ENCODE measurements at regions not wholly inside any gene's neighbourhood (a gene's known extent, or its start where the extent isn't known, plus 50 kb on each side); places are given as distances from the start of the nearest gene placed in this dataset.

GRCh38 chr10:47127188-47127785, 172.7 kb upstream of the GDF10 start:
- WGBS (ENCODE audit: insufficient coverage) = 49% methylated on average over 3 of the region's 5 CpGs
- ATAC-seq (ENCODE audit: low read depth) (no peak), DNase-seq (no peak)
- TF ChIP-seq EZH2 (IDR thresholded peaks at IDR 0.05; ENCODE audit: borderline replicate concordance, insufficient read depth, low read depth, low read length, poor library complexity, severe bottlenecking) = no peak
- TF ChIP-seq, protein P1, sequence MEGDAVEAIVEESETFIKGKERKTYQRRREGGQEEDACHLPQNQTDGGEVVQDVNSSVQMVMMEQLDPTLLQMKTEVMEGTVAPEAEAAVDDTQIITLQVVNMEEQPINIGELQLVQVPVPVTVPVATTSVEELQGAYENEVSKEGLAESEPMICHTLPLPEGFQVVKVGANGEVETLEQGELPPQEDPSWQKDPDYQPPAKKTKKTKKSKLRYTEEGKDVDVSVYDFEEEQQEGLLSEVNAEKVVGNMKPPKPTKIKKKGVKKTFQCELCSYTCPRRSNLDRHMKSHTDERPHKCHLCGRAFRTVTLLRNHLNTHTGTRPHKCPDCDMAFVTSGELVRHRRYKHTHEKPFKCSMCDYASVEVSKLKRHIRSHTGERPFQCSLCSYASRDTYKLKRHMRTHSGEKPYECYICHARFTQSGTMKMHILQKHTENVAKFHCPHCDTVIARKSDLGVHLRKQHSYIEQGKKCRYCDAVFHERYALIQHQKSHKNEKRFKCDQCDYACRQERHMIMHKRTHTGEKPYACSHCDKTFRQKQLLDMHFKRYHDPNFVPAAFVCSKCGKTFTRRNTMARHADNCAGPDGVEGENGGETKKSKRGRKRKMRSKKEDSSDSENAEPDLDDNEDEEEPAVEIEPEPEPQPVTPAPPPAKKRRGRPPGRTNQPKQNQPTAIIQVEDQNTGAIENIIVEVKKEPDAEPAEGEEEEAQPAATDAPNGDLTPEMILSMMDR (IDR thresholded peaks at IDR 0.05) = no peak
- ChIA-PET CTCF (no interaction called here), POLR2A (no interaction called here)
- no peaks in the 10 kb centered on the region for H3K4me1 ChIP-seq (ENCODE audit: control insufficient read depth in 2 of 2, insufficient read depth in 2 of 2, low read length in 2 of 2)
- H3K79me2 ChIP-seq (ENCODE audit: control insufficient read depth, insufficient read depth, low read length) = no peaks in the 10 kb centered on the region
- H3K4me3 ChIP-seq (ENCODE audit: control extremely low read depth in 1 of 5, extremely low read depth in 1 of 5, insufficient read depth in 1 of 5, low read depth in 2 of 5, low read length in 4 of 5) = no peak overlapping the region
- no peaks in the 10 kb centered on the region for H3K9me3 Mint-ChIP-seq (ENCODE audit: insufficient read depth)
- no peak overlapping the region for H3K27ac Mint-ChIP-seq
- no peaks in the 10 kb centered on the region for H3K36me3 ChIP-seq (replicated peaks in 1 of 2; ENCODE audit: control extremely low read depth in 1 of 2, control insufficient read depth in 1 of 2, extremely low read depth in 1 of 2, insufficient read depth in 2 of 2, low read length in 1 of 2)
- H3K9me3 ChIP-seq (ENCODE audit: control extremely low read depth in 1 of 3, control insufficient read depth in 2 of 3, insufficient read depth in 1 of 3, low read length in 2 of 3) = no peaks in the 10 kb centered on the region
- H3K27me3 Mint-ChIP-seq = peaks cover 23% of the 10 kb centered on the region
- H3K4me3 Mint-ChIP-seq = no peak overlapping the region
- no peak overlapping the region for H3K27ac ChIP-seq (ENCODE audit: low read length in 2 of 2)
- H4K20me1 ChIP-seq (ENCODE audit: control insufficient read depth, insufficient read depth, low read length, poor library complexity, severe bottlenecking) = no peaks in the 10 kb centered on the region
- no peaks in the 10 kb centered on the region for H3K27me3 ChIP-seq (replicated peaks in 1 of 4; ENCODE audit: control extremely low read depth in 1 of 4, control insufficient read depth in 3 of 4, insufficient read depth in 4 of 4, low read length in 3 of 4)
- no peak overlapping the region for H3K9ac ChIP-seq (ENCODE audit: low read length)
- H2AFZ ChIP-seq (ENCODE audit: insufficient read depth, low read depth, low read length, poor library complexity, severe bottlenecking) = no peak overlapping the region
- intact Hi-C loops (cut with micrococcal nuclease) = no loop called here
- no peak overlapping the region for H3K4me2 ChIP-seq (replicated peaks; ENCODE audit: low read depth, low read length, poor library complexity, severe bottlenecking)
- H3K4me1 Mint-ChIP-seq = no peaks in the 10 kb centered on the region

DNA sequence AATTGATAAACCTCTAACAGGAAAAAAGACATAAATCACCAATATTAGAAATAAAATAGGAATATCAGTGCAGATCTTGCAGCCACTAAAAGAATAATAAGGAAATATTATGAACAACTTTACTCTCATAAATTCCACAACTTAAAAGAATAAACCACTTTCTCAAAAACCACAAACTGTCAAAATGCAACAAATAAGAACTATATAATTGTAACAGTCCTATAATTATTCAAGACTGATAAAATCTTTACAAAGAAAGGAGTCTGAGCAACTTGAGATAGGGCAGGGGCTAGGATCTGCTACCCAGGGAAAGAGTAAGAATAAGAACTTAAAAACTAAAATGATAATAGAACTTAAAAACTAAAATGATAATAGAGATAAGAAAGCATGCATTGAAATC, 169.5 kb upstream of the GDF10 start:
- ATAC-seq (ENCODE audit: low read depth) = no peak
- H3K4me3 ChIP-seq (ENCODE audit: control extremely low read depth in 1 of 5, extremely low read depth in 1 of 5, insufficient read depth in 1 of 5, low read depth in 2 of 5, low read length in 4 of 5) = no peak overlapping the region
- Mint-ChIP-seq H3K27me3 (peaks cover 4% of the 10 kb centered on the region), H3K9me3 (ENCODE audit: insufficient read depth) (no peaks in the 10 kb centered on the region), H3K4me3 (no peak overlapping the region), H3K4me1 (peaks cover 3% of the 10 kb centered on the region), H3K27ac (no peak overlapping the region)
- H3K9ac ChIP-seq (ENCODE audit: low read length) = no peak overlapping the region
- intact Hi-C loops (cut with micrococcal nuclease) = no loop called here
- POLR2A ChIA-PET = no interaction called here
- H3K27ac ChIP-seq (ENCODE audit: low read length in 2 of 2) = no peak overlapping the region
- no peaks in the 10 kb centered on the region for H4K20me1 ChIP-seq (ENCODE audit: control insufficient read depth, insufficient read depth, low read length, poor library complexity, severe bottlenecking)
- DNase-seq = no peak
- H3K4me1 ChIP-seq (ENCODE audit: control insufficient read depth in 2 of 2, insufficient read depth in 2 of 2, low read length in 2 of 2) = peaks cover 0 to 3% of the 10 kb centered on the region in 2 donors
- H2AFZ ChIP-seq (ENCODE audit: insufficient read depth, low read depth, low read length, poor library complexity, severe bottlenecking) = no peak overlapping the region
- H3K9me3 ChIP-seq (ENCODE audit: control extremely low read depth in 1 of 3, control insufficient read depth in 2 of 3, insufficient read depth in 1 of 3, low read length in 2 of 3) = no peaks in the 10 kb centered on the region
- H3K79me2 ChIP-seq (ENCODE audit: control insufficient read depth, insufficient read depth, low read length) = no peaks in the 10 kb centered on the region
- no peak overlapping the region for H3K4me2 ChIP-seq (replicated peaks; ENCODE audit: low read depth, low read length, poor library complexity, severe bottlenecking)
- H3K27me3 ChIP-seq (replicated peaks in 1 of 4; ENCODE audit: control extremely low read depth in 1 of 4, control insufficient read depth in 3 of 4, insufficient read depth in 4 of 4, low read length in 3 of 4) = no peaks in the 10 kb centered on the region
- TF ChIP-seq EZH2 (IDR thresholded peaks at IDR 0.05; ENCODE audit: borderline replicate concordance, insufficient read depth, low read depth, low read length, poor library complexity, severe bottlenecking) = no peak
- TF ChIP-seq, protein P1 (IDR thresholded peaks at IDR 0.05) = no peak
- CTCF ChIA-PET = no interaction called here
- no peaks in the 10 kb centered on the region for H3K36me3 ChIP-seq (replicated peaks in 1 of 2; ENCODE audit: control extremely low read depth in 1 of 2, control insufficient read depth in 1 of 2, extremely low read depth in 1 of 2, insufficient read depth in 2 of 2, low read length in 1 of 2)
